ENCODE measurements at regions not wholly inside any gene's neighbourhood (a gene's known extent, or its start where the extent isn't known, plus 50 kb on each side); places are given as distances from the start of the nearest gene placed in this dataset.

GRCh38 chr13:107497661-107498060 lies 717.7 kb downstream of the LIG4 start:
- no peak for TF ChIP-seq POLR2A (IDR thresholded peaks at IDR 0.05)
- TF ChIP-seq CTCF (IDR thresholded peaks at IDR 0.05) = no peak

Measured in breast epithelium (tissue), 3 donors.